IMR-90 (cell line): ENCODE measurements at regions not wholly inside any gene's neighbourhood (a gene's known extent, or its start where the extent isn't known, plus 50 kb on each side); places are given as distances from the start of the nearest gene placed in this dataset.

Source experiments
- BHLHE40 ChIP-seq: fragments of 150-350 bp; IDR thresholded peaks from 2 replicates; pipeline ENCODE4 v1.6.1; 2016; ENCODE audit warnings: mild to moderate bottlenecking, low read depth, low read length
- CEBPB ChIP-seq: IDR thresholded peaks from 2 replicates; pipeline ENCODE4 v1.6.1; 2012; ENCODE audit warnings: low read depth, low read length, improper control_type of control experiment
- CHD1 ChIP-seq: IDR thresholded peaks from 2 replicates; pipeline ENCODE4 v1.6.1; 2012; ENCODE audit warnings: low read depth, low read length, improper control_type of control experiment
- MAFK ChIP-seq: IDR thresholded peaks from 2 replicates; pipeline ENCODE4 v1.6.1; 2012; ENCODE audit warnings: low read depth, low read length, improper control_type of control experiment
- MAZ ChIP-seq: IDR thresholded peaks from 2 replicates; pipeline ENCODE4 v1.6.1; 2012; ENCODE audit warnings: low read depth, mild to moderate bottlenecking, low read length, improper control_type of control experiment, moderate library complexity, borderline replicate concordance
- NFE2L2 ChIP-seq: fragments of 150-350 bp; IDR thresholded peaks from 2 replicates; pipeline ENCODE4 v1.6.1; 2016; ENCODE audit warnings: low read depth, mild to moderate bottlenecking, low read length
- POLR2A ChIP-seq: IDR thresholded peaks from 2 replicates; pipeline ENCODE4 v1.6.1; 2012; ENCODE audit warnings: mild to moderate bottlenecking, low read depth, low read length
- RAD21 ChIP-seq: IDR thresholded peaks from 2 replicates; pipeline ENCODE4 v1.6.1; 2012; ENCODE audit warnings: low read length, improper control_type of control experiment
- RFX5 ChIP-seq: IDR thresholded peaks from 2 replicates; pipeline ENCODE4 v1.8.0; 2012; ENCODE audit warnings: low read depth, mild to moderate bottlenecking, low read length, moderate library complexity
- TF ChIP-seq, protein P1 (sequence below): conservative IDR thresholded peaks from 2 replicates; pipeline ENCODE4 v1.5.1; 2012; ENCODE audit warnings: mild to moderate bottlenecking, low read depth, low read length, improper control_type of control experiment
- TF ChIP-seq, protein P2 (sequence below): fragments of 150-350 bp; IDR thresholded peaks from 2 replicates; pipeline ENCODE4 v1.6.1; 2017; ENCODE audit warnings: mild to moderate bottlenecking, antibody characterized with exemption, low read length, low read depth

DNA sequence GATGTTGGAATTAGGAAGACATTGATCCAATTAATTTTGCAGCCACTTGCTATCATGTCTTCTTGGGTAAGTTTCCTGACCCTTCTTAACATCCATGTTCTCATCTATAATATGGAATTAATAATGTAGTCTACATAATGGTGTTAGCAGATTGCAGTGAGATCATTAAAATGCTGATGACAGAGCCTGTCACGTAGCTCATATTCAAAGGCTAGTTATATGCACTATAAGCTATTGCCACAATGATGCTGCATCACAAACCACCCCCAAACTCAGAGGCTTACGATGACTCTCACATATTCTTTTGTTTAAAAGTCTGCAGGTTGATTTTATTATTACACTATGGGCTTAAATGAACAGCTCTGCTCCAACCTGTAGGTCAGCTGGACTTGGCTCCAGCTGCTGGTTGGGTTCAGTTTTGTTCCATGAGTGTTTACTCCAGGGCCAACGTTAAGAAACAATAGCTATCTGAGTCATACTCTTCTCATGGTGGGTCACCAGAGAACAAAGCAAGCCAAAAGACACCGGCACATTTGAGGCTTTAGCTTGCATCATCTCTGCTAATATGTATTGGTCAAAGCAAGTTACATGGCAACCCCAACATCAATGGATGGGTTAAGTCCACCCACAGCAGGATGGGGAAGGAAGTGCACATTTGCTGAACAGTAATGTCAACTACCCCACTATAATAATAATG lies 250.0 kb upstream of the SLCO3A1 start:
- TF ChIP-seq, protein P1, sequence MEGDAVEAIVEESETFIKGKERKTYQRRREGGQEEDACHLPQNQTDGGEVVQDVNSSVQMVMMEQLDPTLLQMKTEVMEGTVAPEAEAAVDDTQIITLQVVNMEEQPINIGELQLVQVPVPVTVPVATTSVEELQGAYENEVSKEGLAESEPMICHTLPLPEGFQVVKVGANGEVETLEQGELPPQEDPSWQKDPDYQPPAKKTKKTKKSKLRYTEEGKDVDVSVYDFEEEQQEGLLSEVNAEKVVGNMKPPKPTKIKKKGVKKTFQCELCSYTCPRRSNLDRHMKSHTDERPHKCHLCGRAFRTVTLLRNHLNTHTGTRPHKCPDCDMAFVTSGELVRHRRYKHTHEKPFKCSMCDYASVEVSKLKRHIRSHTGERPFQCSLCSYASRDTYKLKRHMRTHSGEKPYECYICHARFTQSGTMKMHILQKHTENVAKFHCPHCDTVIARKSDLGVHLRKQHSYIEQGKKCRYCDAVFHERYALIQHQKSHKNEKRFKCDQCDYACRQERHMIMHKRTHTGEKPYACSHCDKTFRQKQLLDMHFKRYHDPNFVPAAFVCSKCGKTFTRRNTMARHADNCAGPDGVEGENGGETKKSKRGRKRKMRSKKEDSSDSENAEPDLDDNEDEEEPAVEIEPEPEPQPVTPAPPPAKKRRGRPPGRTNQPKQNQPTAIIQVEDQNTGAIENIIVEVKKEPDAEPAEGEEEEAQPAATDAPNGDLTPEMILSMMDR = no peak
- TF ChIP-seq POLR2A = no peak
- TF ChIP-seq RFX5 = no peak
- TF ChIP-seq NFE2L2 = no peak
- no peak for TF ChIP-seq CHD1
- TF ChIP-seq BHLHE40 = no peak
- no peak for TF ChIP-seq MAZ
- TF ChIP-seq RAD21 = no peak
- no peak for TF ChIP-seq MAFK
- TF ChIP-seq, protein P2, sequence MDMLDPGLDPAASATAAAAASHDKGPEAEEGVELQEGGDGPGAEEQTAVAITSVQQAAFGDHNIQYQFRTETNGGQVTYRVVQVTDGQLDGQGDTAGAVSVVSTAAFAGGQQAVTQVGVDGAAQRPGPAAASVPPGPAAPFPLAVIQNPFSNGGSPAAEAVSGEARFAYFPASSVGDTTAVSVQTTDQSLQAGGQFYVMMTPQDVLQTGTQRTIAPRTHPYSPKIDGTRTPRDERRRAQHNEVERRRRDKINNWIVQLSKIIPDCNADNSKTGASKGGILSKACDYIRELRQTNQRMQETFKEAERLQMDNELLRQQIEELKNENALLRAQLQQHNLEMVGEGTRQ = no peak
- no peak for TF ChIP-seq CEBPB
